ENCODE measurements at regions not wholly inside any gene's neighbourhood (a gene's known extent, or its start where the extent isn't known, plus 50 kb on each side); places are given as distances from the start of the nearest gene placed in this dataset.
A peak's percentile ranks its signal among the peaks of the same experiment; 100 is the strongest.

DNA sequence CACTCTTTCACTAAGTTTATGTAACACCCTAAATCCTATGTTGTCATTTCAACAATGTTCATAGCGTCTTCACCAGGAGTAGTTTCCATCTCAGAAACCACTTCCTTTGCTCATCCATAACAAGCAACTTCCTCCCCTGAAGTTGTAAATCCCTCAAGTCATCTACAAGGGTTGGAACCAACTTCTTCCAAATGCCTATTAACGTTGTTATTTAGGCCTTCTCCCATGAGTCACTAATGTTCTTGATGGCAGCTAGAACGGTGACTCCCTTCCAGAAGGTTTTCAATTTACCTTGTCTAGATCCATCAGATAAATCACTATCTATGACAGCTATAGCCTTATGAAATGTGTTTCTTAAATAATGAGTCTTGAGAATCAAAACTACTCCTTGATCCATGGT, 73.3 kb upstream of the TARS1 start:
- TF ChIP-seq, protein P1, sequence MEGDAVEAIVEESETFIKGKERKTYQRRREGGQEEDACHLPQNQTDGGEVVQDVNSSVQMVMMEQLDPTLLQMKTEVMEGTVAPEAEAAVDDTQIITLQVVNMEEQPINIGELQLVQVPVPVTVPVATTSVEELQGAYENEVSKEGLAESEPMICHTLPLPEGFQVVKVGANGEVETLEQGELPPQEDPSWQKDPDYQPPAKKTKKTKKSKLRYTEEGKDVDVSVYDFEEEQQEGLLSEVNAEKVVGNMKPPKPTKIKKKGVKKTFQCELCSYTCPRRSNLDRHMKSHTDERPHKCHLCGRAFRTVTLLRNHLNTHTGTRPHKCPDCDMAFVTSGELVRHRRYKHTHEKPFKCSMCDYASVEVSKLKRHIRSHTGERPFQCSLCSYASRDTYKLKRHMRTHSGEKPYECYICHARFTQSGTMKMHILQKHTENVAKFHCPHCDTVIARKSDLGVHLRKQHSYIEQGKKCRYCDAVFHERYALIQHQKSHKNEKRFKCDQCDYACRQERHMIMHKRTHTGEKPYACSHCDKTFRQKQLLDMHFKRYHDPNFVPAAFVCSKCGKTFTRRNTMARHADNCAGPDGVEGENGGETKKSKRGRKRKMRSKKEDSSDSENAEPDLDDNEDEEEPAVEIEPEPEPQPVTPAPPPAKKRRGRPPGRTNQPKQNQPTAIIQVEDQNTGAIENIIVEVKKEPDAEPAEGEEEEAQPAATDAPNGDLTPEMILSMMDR (conservative IDR thresholded peaks at IDR 0.05): no peak
- H3K27ac ChIP-seq: no peak overlapping the region

DNA sequence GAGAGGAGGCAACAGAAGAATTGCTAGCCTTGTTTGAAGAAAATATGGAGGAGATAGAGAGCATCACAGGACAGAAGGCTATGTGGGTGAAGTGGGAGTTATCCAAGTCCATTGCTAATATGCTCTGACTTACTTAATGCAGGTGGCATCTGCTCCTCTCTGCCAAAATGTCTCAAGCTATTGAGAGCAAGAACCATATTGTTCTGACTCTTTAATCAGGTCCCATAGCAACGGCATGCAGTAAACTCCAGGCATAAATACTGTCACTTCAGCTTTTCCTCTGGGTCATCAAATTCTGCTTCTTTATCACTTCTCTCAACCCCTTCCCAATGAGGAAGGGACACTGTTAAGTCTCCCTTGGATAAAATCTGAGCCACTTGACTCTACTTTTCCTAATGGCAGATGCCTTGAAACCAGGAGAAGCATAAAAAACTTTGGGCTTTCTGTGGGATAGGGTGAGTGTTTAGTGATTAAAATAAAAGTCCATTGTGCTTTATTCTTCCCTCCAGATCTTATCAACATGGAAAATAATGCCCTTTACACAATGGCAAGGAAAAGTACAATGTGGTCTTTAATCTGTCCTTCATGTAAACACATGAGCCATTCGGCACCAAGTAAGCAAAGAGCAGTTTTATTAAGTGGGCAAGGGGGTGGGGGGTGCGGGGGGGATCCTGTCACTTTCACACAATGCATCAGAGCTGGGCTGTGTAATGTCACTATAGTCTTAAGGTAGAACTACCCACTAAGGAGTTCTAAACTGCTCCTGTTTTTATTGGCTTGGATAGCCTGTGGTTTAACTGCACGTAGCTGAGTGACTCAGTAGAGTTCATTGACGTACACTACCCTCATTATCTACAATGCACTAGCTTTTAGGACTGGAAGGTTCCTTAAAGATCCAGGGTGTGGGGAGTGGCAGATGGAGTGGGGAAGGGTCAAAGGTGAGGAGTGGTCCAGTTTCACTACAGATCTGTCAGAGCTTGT, 71.0 kb upstream of the TARS1 start:
- TF ChIP-seq, protein P1 (conservative IDR thresholded peaks at IDR 0.05): no peak
- H3K27ac ChIP-seq: no peak overlapping the region

DNA sequence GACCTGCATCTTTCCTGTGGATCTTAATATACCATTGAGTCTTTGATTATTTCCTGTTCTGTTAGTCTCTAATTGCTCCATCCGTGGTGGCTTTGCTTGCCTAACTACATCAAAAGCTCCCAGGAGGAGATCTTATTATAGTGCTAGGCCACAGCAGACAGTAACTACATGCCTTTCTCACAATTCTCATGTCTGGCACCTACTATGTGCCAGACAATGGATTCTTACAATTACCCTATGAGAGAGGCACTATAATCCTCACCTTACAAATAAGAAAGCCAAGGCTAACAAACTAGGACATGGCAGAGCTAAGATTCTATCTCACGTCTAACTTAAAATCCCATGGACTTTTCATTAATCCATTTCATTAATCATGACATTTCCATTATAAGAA, 70.3 kb upstream of the TARS1 start:
- H3K27ac ChIP-seq: no peak overlapping the region
- TF ChIP-seq, protein P1 (conservative IDR thresholded peaks at IDR 0.05): no peak

DNA sequence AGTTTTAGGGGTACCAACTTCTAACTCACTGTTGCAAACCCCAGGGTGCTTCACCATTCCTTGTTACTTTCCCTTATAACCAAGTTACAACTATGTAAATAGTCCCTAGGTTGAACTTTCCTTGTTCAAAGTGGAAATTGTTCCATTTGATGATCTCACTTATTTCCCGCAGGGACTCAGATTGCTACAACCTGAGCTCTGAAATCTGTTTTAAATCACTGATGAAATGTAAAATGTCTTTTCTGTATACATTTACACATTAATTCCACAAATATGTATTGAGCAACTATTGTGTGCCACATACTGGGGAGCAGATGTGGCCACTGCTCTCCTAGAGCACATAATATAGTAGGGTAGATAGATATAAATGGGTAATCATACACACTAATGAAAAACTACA, 69.1 kb upstream of the TARS1 start:
- TF ChIP-seq, protein P1 (conservative IDR thresholded peaks at IDR 0.05): no peak
- H3K27ac ChIP-seq: no peak overlapping the region

DNA sequence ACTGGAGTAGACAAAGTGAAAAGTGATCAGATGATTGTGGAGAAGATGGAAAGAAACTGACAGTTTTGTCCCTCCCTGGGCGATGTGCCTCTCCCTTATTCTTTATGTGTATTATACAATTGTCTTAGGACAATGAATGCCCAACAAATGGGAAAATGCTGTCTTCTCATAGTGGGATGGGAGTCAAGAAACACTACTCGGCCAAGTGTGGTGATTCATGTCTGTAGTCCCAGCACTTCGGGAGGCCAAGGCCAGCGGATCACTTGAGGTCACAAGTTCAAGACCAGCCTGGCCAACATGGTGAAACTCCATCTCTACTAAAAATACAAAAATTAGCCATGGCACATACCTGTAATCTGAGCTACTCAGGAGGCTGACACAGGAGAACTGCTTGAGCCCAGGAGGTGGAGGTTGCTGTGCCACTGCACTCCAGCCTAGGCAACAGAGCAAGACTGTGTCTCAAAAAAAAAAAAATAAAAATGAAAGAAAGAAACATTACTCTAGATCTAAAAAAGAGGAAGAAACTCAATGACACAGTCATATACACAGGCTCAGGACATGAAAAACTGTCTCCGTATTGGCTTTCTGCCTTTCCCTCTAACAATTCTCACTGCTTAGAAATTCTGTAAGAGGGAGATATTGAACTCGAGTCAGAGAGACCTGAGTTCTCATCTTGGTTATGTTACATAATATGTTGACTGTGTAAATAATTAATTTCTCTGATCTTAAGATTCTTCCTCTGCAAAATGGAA, 67.9 kb upstream of the TARS1 start:
- TF ChIP-seq, protein P1 (conservative IDR thresholded peaks at IDR 0.05): no peak
- no peak overlapping the region for H3K27ac ChIP-seq

DNA sequence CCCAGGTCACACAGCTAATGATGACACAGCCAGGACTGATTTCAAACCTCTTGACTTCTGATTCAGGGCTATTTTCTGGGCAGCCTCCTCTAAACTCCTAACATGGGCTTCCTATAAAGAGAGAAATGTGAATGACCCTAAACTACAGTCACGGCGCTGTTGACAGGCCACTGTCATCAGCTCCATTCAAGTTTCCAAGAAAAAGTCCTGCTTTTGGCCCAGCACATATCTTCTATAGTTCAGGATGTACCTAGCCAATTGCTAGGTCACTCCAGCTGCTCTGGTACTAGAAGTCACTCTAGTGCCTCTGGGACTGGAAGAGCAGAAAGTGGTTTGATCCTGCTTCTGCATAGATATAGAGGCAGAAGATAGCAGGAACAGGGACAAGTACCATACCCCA, 64.9 kb upstream of the TARS1 start:
- TF ChIP-seq, protein P1 (conservative IDR thresholded peaks at IDR 0.05): no peak
- no peak overlapping the region for H3K27ac ChIP-seq

DNA sequence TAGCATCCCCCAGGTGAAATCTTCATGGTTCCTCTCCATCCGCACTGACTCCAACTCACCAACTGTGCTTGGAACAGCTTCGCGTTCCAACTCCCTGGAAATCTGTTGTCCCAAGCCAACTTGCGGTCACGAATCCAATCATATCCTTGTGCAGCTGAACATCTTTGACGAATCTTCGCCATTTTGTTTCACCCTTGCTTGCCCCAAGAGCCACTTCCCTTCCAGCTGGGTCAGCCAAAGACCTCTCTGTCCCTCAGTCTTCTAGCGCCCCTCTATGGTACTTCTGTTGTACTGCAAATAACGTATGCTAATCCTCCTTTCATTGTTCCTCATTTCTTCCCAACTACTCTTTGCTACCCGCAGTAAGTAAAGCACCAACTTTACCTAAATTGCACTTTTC, 61.0 kb upstream of the TARS1 start:
- TF ChIP-seq, protein P1 (conservative IDR thresholded peaks at IDR 0.05): peak; percentile 18; the same call in 1 of the 2 replicates

More for the DNA sequence above, 61.0 kb upstream of the TARS1 start:
- H3K27ac ChIP-seq: no peak overlapping the region

Measured in VCaP (cell line).